ENCODE measurements at regions not wholly inside any gene's neighbourhood (a gene's known extent, or its start where the extent isn't known, plus 50 kb on each side); places are given as distances from the start of the nearest gene placed in this dataset.

- TF ChIP-seq, protein P1, sequence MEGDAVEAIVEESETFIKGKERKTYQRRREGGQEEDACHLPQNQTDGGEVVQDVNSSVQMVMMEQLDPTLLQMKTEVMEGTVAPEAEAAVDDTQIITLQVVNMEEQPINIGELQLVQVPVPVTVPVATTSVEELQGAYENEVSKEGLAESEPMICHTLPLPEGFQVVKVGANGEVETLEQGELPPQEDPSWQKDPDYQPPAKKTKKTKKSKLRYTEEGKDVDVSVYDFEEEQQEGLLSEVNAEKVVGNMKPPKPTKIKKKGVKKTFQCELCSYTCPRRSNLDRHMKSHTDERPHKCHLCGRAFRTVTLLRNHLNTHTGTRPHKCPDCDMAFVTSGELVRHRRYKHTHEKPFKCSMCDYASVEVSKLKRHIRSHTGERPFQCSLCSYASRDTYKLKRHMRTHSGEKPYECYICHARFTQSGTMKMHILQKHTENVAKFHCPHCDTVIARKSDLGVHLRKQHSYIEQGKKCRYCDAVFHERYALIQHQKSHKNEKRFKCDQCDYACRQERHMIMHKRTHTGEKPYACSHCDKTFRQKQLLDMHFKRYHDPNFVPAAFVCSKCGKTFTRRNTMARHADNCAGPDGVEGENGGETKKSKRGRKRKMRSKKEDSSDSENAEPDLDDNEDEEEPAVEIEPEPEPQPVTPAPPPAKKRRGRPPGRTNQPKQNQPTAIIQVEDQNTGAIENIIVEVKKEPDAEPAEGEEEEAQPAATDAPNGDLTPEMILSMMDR (IDR thresholded peaks at IDR 0.05; ENCODE audit: low read depth, low read length, missing input control) = no peak
- TF ChIP-seq, protein P2, sequence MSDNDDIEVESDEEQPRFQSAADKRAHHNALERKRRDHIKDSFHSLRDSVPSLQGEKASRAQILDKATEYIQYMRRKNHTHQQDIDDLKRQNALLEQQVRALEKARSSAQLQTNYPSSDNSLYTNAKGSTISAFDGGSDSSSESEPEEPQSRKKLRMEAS (IDR thresholded peaks at IDR 0.05) = no peak
- no peak for TF ChIP-seq SP1 (IDR thresholded peaks at IDR 0.05)
- no peak for TF ChIP-seq RXRA (IDR thresholded peaks at IDR 0.05)
Measured at GRCh38 chr2:35989040-35989439, 366.5 kb upstream of the CRIM1 start.
